ENCODE measurements at regions not wholly inside any gene's neighbourhood (a gene's known extent, or its start where the extent isn't known, plus 50 kb on each side); places are given as distances from the start of the nearest gene placed in this dataset.

DNA sequence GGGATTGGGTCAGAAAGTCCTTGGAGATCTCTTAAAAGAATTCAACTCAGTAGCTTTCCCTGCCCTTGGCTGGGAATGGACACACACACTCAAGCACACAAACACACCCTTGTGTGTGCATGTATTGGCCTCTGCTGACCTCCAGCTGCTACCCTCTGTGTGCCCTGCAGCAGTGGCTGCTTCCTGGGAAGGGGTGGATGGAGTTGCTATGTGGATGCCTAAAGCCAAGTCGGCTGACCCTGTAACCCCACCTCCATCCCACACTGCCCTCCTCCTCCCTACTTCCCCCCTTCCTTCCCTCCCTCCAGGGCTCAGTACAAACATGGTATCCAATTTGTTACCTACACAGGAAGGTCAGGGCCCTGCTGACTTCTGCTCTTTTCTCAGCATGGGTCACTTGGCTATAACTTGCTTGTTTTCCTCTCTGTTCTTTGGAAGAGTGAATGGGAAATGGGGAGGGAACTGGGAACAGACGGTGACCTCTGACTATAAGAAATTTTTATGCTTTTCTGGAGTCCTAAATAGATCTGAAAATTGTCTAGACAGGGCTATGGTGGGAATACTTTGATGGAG, 351.6 kb upstream of the TBX3 start:
- no peaks in the 10 kb centered on the region for H3K36me3 Mint-ChIP-seq (ENCODE audit: insufficient read depth)

DNA sequence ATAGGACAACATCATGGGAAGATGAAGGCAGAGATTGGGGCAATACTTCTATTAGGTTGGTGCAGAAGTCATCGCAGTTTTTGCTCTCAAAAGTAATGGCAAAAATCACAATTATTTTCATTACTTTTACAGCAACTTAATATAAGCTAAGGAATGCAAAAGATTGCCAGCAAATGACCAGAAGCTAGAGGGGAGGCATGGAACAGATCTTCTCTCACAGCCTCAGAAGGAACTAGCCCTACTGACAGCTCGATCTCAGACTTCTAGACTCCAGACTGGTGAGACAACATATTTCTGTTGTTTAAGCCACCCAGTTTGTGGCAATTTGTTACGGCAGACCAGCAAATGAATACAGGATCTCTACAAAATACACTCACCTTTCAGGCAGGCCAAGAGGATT, 348.5 kb upstream of the TBX3 start:
- TF ChIP-seq, protein P1, sequence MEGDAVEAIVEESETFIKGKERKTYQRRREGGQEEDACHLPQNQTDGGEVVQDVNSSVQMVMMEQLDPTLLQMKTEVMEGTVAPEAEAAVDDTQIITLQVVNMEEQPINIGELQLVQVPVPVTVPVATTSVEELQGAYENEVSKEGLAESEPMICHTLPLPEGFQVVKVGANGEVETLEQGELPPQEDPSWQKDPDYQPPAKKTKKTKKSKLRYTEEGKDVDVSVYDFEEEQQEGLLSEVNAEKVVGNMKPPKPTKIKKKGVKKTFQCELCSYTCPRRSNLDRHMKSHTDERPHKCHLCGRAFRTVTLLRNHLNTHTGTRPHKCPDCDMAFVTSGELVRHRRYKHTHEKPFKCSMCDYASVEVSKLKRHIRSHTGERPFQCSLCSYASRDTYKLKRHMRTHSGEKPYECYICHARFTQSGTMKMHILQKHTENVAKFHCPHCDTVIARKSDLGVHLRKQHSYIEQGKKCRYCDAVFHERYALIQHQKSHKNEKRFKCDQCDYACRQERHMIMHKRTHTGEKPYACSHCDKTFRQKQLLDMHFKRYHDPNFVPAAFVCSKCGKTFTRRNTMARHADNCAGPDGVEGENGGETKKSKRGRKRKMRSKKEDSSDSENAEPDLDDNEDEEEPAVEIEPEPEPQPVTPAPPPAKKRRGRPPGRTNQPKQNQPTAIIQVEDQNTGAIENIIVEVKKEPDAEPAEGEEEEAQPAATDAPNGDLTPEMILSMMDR (IDR thresholded peaks at IDR 0.05; ENCODE audit: unreplicated experiment) = no peak
- DNase-seq (ENCODE audit: low spot score, unreplicated experiment) = no peak
- H3K27ac Mint-ChIP-seq = no peak overlapping the region
- peaks cover 5% of the 10 kb centered on the region for H3K27me3 Mint-ChIP-seq
- H3K4me3 Mint-ChIP-seq (ENCODE audit: low read depth) = no peak overlapping the region
- H3K9me3 Mint-ChIP-seq (ENCODE audit: low read depth) = no peaks in the 10 kb centered on the region
- H3K36me3 Mint-ChIP-seq (ENCODE audit: insufficient read depth) = no peaks in the 10 kb centered on the region
- H3K4me1 Mint-ChIP-seq (ENCODE audit: low read depth) = no peaks in the 10 kb centered on the region

More for the DNA sequence above, 351.6 kb upstream of the TBX3 start:
- H3K4me1 Mint-ChIP-seq (ENCODE audit: low read depth) = no peaks in the 10 kb centered on the region
- no peaks in the 10 kb centered on the region for H3K9me3 Mint-ChIP-seq (ENCODE audit: low read depth)
- H3K4me3 Mint-ChIP-seq (ENCODE audit: low read depth) = no peak overlapping the region
- no peak overlapping the region for H3K27ac Mint-ChIP-seq
- DNase-seq (ENCODE audit: low spot score, unreplicated experiment) = no peak
- TF ChIP-seq, protein P1 (IDR thresholded peaks at IDR 0.05; ENCODE audit: unreplicated experiment) = no peak
- H3K27me3 Mint-ChIP-seq = peaks cover 5% of the 10 kb centered on the region

- Mint-ChIP-seq H3K9me3 (ENCODE audit: low read depth) (peaks cover 3% of the 10 kb centered on the region), H3K27ac (no peak overlapping the region), H3K4me3 (ENCODE audit: low read depth) (no peak overlapping the region), H3K4me1 (ENCODE audit: low read depth) (no peaks in the 10 kb centered on the region), H3K36me3 (ENCODE audit: insufficient read depth) (no peaks in the 10 kb centered on the region), H3K27me3 (peaks cover 7% of the 10 kb centered on the region)
- no peak for DNase-seq (ENCODE audit: low spot score, unreplicated experiment)
- TF ChIP-seq, protein P1 (IDR thresholded peaks at IDR 0.05; ENCODE audit: unreplicated experiment) = no peak
Measured at GRCh38 chr12:115030017-115030416, 346.0 kb upstream of the TBX3 start.

GRCh38 chr12:115024531-115024930, 340.6 kb upstream of the TBX3 start:
- Mint-ChIP-seq H3K27me3 (peaks cover 5% of the 10 kb centered on the region), H3K4me1 (ENCODE audit: low read depth) (peaks cover 1% of the 10 kb centered on the region), H3K4me3 (ENCODE audit: low read depth) (no peak overlapping the region), H3K27ac (no peak overlapping the region), H3K9me3 (ENCODE audit: low read depth) (peaks cover 6% of the 10 kb centered on the region), H3K36me3 (ENCODE audit: insufficient read depth) (no peaks in the 10 kb centered on the region)
- TF ChIP-seq, protein P1 (IDR thresholded peaks at IDR 0.05; ENCODE audit: unreplicated experiment) = no peak
- no peak for DNase-seq (ENCODE audit: low spot score, unreplicated experiment)

- Mint-ChIP-seq H3K4me1 (ENCODE audit: low read depth) (peaks cover 1% of the 10 kb centered on the region), H3K9me3 (ENCODE audit: low read depth) (peaks cover 6% of the 10 kb centered on the region), H3K36me3 (ENCODE audit: insufficient read depth) (no peaks in the 10 kb centered on the region), H3K27ac (no peak overlapping the region), H3K27me3 (peaks cover 5% of the 10 kb centered on the region), H3K4me3 (ENCODE audit: low read depth) (no peak overlapping the region)
- TF ChIP-seq, protein P1 (IDR thresholded peaks at IDR 0.05; ENCODE audit: unreplicated experiment) = no peak
- no peak for DNase-seq (ENCODE audit: low spot score, unreplicated experiment)
Measured at GRCh38 chr12:115023279-115024265, 339.6 kb upstream of the TBX3 start.
